Epithelial cell of esophagus (primary cell): ENCODE measurements at regions not wholly inside any gene's neighbourhood (a gene's known extent, or its start where the extent isn't known, plus 50 kb on each side); places are given as distances from the start of the nearest gene placed in this dataset.

Experiments used
- DNase-seq: peaks from one replicate; pipeline ENCODE4 v3.0.0; 2010; ENCODE audit warnings: low read depth
- H3K4me3 ChIP-seq: 2 replicates; pipeline ENCODE4 v1.5.1; 2011; ENCODE audit warnings: mild to moderate bottlenecking, low read length, control low read depth
- CTCF ChIP-seq: IDR thresholded peaks from 2 replicates; pipeline ENCODE4 v1.5.1; 2011; ENCODE audit warnings: low read depth, mild to moderate bottlenecking, low read length, control low read depth, inconsistent platforms; ENCODE audit not compliant: insufficient read depth; ENCODE audit errors: missing control alignments

GRCh38 chr2:126792186-126792585, 106.5 kb upstream of the TEX51 start:
- H3K4me3 ChIP-seq: no peak overlapping the region
- no peak for TF ChIP-seq CTCF
- DNase-seq: no peak

GRCh38 chr2:126792993-126793392, 105.7 kb upstream of the TEX51 start:
- DNase-seq: no peak
- no peak overlapping the region for H3K4me3 ChIP-seq
- TF ChIP-seq CTCF: no peak

- TF ChIP-seq CTCF: no peak
- DNase-seq: no peak
- H3K4me3 ChIP-seq: no peak overlapping the region
Measured at GRCh38 chr2:126793885-126794613, 104.6 kb upstream of the TEX51 start.

GRCh38 chr2:126795656-126796055, 103.0 kb upstream of the TEX51 start:
- no peak overlapping the region for H3K4me3 ChIP-seq
- TF ChIP-seq CTCF: no peak
- no peak for DNase-seq

GRCh38 chr2:126796931-126797621, 101.6 kb upstream of the TEX51 start:
- no peak for DNase-seq
- no peak overlapping the region for H3K4me3 ChIP-seq
- no peak for TF ChIP-seq CTCF

- TF ChIP-seq CTCF: no peak
- no peak for DNase-seq
- no peak overlapping the region for H3K4me3 ChIP-seq
Measured at GRCh38 chr2:126797622-126798275, 100.9 kb upstream of the TEX51 start.
